ENCODE measurements at regions not wholly inside any gene's neighbourhood (a gene's known extent, or its start where the extent isn't known, plus 50 kb on each side); places are given as distances from the start of the nearest gene placed in this dataset.

DNA sequence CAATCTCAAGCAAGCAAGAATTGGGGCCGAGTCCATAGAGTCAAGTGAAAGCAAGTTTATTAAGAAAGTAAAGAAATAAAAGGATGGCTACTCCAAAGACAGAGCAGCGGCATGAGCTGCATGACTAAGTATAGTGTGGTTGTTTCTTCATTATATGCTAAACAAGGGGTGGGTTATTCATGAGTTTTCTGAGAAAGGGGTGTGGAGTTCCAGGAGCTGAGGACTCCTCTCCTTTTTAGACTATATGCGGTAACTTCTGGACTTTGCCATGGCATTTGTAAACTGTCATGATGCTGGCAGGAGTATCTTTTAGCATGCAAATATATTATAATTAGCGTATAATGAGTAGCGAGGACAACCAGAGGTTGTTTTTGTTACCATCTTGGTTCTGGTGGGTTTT lies 819.9 kb downstream of the KCNJ2 start:
- H2AFZ ChIP-seq (ENCODE audit: control insufficient read depth, low read length), result no peak overlapping the region
- H3K4me2 ChIP-seq (ENCODE audit: control insufficient read depth, extremely low read depth, insufficient read depth, low read depth, low read length), result no peak overlapping the region
- no peaks in the 10 kb centered on the region for H3K4me1 ChIP-seq (ENCODE audit: control insufficient read depth, extremely low read depth, insufficient read depth, low read length)
- H3K9me1 ChIP-seq (ENCODE audit: control insufficient read depth, extremely low read depth, insufficient read depth, low read length), result no peaks in the 10 kb centered on the region
- H3K9me3 ChIP-seq (ENCODE audit: control insufficient read depth, low read depth, low read length), result peaks cover 2% of the 10 kb centered on the region
- no peaks in the 10 kb centered on the region for H3K79me2 ChIP-seq (ENCODE audit: control insufficient read depth, insufficient read depth, low read length)
- no peaks in the 10 kb centered on the region for H3K36me3 ChIP-seq (ENCODE audit: control insufficient read depth in 2 of 2, extremely low read depth in 1 of 2, insufficient read depth in 2 of 2, low read length in 2 of 2)
- no peaks in the 10 kb centered on the region for H4K20me1 ChIP-seq (ENCODE audit: control insufficient read depth, extremely low read depth, insufficient read depth, low read length)
- dilution Hi-C loops (cut with MboI; ENCODE audit: extremely low pct_ligation_motif_present, low sequenced_read_pairs), result no loop called here
- H3K9ac ChIP-seq (ENCODE audit: control insufficient read depth, extremely low read depth, insufficient read depth, low read length), result no peak overlapping the region
- H3K27me3 ChIP-seq (ENCODE audit: control insufficient read depth, extremely low read depth, insufficient read depth, low read length), result no peaks in the 10 kb centered on the region
- no peak for DNase-seq (ENCODE audit: low read depth, low spot score)
- TF ChIP-seq, protein P1, sequence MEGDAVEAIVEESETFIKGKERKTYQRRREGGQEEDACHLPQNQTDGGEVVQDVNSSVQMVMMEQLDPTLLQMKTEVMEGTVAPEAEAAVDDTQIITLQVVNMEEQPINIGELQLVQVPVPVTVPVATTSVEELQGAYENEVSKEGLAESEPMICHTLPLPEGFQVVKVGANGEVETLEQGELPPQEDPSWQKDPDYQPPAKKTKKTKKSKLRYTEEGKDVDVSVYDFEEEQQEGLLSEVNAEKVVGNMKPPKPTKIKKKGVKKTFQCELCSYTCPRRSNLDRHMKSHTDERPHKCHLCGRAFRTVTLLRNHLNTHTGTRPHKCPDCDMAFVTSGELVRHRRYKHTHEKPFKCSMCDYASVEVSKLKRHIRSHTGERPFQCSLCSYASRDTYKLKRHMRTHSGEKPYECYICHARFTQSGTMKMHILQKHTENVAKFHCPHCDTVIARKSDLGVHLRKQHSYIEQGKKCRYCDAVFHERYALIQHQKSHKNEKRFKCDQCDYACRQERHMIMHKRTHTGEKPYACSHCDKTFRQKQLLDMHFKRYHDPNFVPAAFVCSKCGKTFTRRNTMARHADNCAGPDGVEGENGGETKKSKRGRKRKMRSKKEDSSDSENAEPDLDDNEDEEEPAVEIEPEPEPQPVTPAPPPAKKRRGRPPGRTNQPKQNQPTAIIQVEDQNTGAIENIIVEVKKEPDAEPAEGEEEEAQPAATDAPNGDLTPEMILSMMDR (optimal IDR thresholded peaks at IDR 0.05 in 1 of 3, IDR thresholded peaks at IDR 0.05 in 1 of 3, conservative IDR thresholded peaks at IDR 0.05 in 1 of 3; ENCODE audit: extremely low read depth in 1 of 3, insufficient read depth in 2 of 3, low read length in 3 of 3), result no peak
- no peak for TF ChIP-seq EZH2 (IDR thresholded peaks at IDR 0.05; ENCODE audit: low read length)
- H3K4me3 ChIP-seq (ENCODE audit: control insufficient read depth in 2 of 3, extremely low read depth in 1 of 3, insufficient read depth in 2 of 3, low read depth in 1 of 3, low read length in 3 of 3), result no peak overlapping the region
- FAIRE-seq, result no peak
- no peak overlapping the region for H3K27ac ChIP-seq (ENCODE audit: control insufficient read depth, insufficient read depth, low read length)

DNA sequence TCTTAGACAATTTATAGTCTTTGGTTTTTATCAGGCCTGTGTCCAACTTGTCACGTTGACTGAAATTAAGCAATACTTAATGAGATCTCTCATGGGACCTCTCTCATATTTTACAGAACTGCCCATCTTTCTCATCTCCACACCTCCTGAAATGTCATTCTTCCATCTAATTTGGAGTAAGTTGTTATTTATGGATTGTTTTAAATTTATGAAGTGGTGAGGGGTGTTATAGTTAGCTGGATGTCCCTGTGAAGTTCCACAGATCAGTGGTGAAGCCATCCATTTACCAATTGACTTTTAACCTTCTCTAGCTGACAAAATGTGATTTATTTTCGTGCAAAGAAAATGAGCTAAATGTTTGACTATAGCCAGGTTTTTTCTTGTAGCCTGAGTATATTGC lies 824.9 kb downstream of the KCNJ2 start:
- Histone ChIP-seq H2AFZ (ENCODE audit: control insufficient read depth, low read length) (no peak overlapping the region), H3K9me1 (ENCODE audit: control insufficient read depth, extremely low read depth, insufficient read depth, low read length) (no peaks in the 10 kb centered on the region), H3K79me2 (ENCODE audit: control insufficient read depth, insufficient read depth, low read length) (no peaks in the 10 kb centered on the region), H3K36me3 (ENCODE audit: control insufficient read depth in 2 of 2, extremely low read depth in 1 of 2, insufficient read depth in 2 of 2, low read length in 2 of 2) (no peaks in the 10 kb centered on the region), H3K4me2 (ENCODE audit: control insufficient read depth, extremely low read depth, insufficient read depth, low read depth, low read length) (no peak overlapping the region), H3K27me3 (ENCODE audit: control insufficient read depth, extremely low read depth, insufficient read depth, low read length) (no peaks in the 10 kb centered on the region), H3K27ac (ENCODE audit: control insufficient read depth, insufficient read depth, low read length) (no peak overlapping the region), H3K9me3 (ENCODE audit: control insufficient read depth, low read depth, low read length) (no peaks in the 10 kb centered on the region), H3K9ac (ENCODE audit: control insufficient read depth, extremely low read depth, insufficient read depth, low read length) (no peak overlapping the region), H4K20me1 (ENCODE audit: control insufficient read depth, extremely low read depth, insufficient read depth, low read length) (no peaks in the 10 kb centered on the region), H3K4me3 (ENCODE audit: control insufficient read depth in 2 of 3, extremely low read depth in 1 of 3, insufficient read depth in 2 of 3, low read depth in 1 of 3, low read length in 3 of 3) (no peak overlapping the region), H3K4me1 (ENCODE audit: control insufficient read depth, extremely low read depth, insufficient read depth, low read length) (no peaks in the 10 kb centered on the region)
- DNase-seq (ENCODE audit: low read depth, low spot score), result no peak
- TF ChIP-seq EZH2 (IDR thresholded peaks at IDR 0.05; ENCODE audit: low read length), result no peak
- TF ChIP-seq, protein P1 (optimal IDR thresholded peaks at IDR 0.05 in 1 of 3, IDR thresholded peaks at IDR 0.05 in 1 of 3, conservative IDR thresholded peaks at IDR 0.05 in 1 of 3; ENCODE audit: extremely low read depth in 1 of 3, insufficient read depth in 2 of 3, low read length in 3 of 3), result no peak
- dilution Hi-C loops (cut with MboI; ENCODE audit: extremely low pct_ligation_motif_present, low sequenced_read_pairs), result no loop called here
- FAIRE-seq, result no peak

All from keratinocyte (primary cell).